ENCODE measurements at regions not wholly inside any gene's neighbourhood (a gene's known extent, or its start where the extent isn't known, plus 50 kb on each side); places are given as distances from the start of the nearest gene placed in this dataset.
"Not testable (repeated sequence)": the region's sequence is repeated elsewhere in the genome, so short reads cannot be mapped to it uniquely, and the experiment has no call there.

DNA sequence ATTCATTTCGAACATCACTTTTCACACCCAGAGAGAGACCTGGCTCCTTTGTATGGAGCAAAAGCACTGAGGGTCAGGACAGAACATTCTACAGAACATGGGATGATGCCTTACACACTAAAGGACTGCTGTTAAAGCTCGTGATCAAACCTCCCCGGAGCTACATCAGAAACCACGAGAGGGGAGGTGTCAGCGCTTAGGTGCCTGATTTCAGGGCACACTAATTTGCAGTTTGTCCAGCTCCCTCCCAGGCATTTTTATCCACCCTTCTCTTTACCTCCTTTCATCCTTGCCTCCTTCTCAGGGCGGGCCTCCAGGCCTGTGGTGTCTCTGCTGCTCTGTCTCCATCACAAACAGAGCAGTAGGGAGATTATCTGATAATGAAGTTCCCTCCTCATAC is 127.5 kb downstream of the VPREB1 start:
- Mint-ChIP-seq H3K27me3 (peaks cover 11 to 38% of the 10 kb centered on the region in 2 donors), H3K27ac (no peak overlapping the region), H3K36me3 (no peaks in the 10 kb centered on the region), H3K4me3 (no peak overlapping the region), H3K4me1 (no peaks in the 10 kb centered on the region), H3K9me3 (no peaks in the 10 kb centered on the region)
- ChIA-PET POLR2A (ENCODE audit: partially characterized antibody) (no interaction called here), CTCF (ENCODE audit: partially characterized antibody) (no interaction called here)
- H3K4me1 ChIP-seq (ENCODE audit: insufficient read depth, low read length), result no peaks in the 10 kb centered on the region
- no peak overlapping the region for H3K4me3 ChIP-seq (ENCODE audit: low read length in 2 of 2)
- no peak for DNase-seq
- H3K27me3 ChIP-seq (ENCODE audit: insufficient read depth, low read length), result no peaks in the 10 kb centered on the region
- H3K27ac ChIP-seq (ENCODE audit: low read depth, low read length), result no peak overlapping the region
- no peaks in the 10 kb centered on the region for H3K9me3 ChIP-seq (ENCODE audit: control insufficient read depth in 1 of 2, low read length in 2 of 2)
- no peaks in the 10 kb centered on the region for H3K36me3 ChIP-seq (ENCODE audit: insufficient read depth, low read length)
- intact Hi-C loops (cut with micrococcal nuclease), result no loop called here

DNA sequence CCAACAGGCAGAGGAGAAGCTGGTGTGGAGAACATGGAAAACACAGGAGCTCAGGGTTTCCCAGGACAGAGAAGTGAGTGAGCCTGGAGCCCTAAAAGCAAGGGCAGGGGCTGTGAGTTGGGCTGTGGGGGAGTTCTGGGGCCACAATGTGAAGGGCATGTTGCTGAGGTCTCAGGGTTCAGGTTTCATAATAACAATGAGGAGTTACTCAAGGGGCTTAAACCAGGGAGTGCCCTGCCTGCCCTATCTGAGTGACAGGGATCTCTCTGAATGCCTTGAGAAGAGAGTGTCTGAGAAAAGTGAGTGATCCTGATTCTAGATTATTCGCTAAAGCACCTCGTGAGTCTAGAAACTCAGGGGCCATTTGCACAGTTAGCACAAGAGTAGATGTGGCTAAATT is 129.6 kb downstream of the VPREB1 start:
- no peaks in the 10 kb centered on the region for H3K4me1 ChIP-seq (ENCODE audit: insufficient read depth, low read length)
- no peaks in the 10 kb centered on the region for H3K9me3 Mint-ChIP-seq
- no peaks in the 10 kb centered on the region for H3K9me3 ChIP-seq (ENCODE audit: control insufficient read depth in 1 of 2, low read length in 2 of 2)
- H3K27ac Mint-ChIP-seq, result no peak overlapping the region
- intact Hi-C loops (cut with micrococcal nuclease), result no loop called here
- no peaks in the 10 kb centered on the region for H3K36me3 Mint-ChIP-seq
- no peaks in the 10 kb centered on the region for H3K36me3 ChIP-seq (ENCODE audit: insufficient read depth, low read length)
- H3K4me3 ChIP-seq (ENCODE audit: low read length in 2 of 2), result no peak overlapping the region
- ChIA-PET CTCF (ENCODE audit: partially characterized antibody) (no interaction called here), POLR2A (ENCODE audit: partially characterized antibody) (no interaction called here)
- no peaks in the 10 kb centered on the region for H3K4me1 Mint-ChIP-seq
- no peaks in the 10 kb centered on the region for H3K27me3 ChIP-seq (ENCODE audit: insufficient read depth, low read length)
- no peak for DNase-seq
- H3K4me3 Mint-ChIP-seq, result no peak overlapping the region
- peaks cover 8 to 36% of the 10 kb centered on the region in 2 donors for H3K27me3 Mint-ChIP-seq
- no peak overlapping the region for H3K27ac ChIP-seq (ENCODE audit: low read depth, low read length)

DNA sequence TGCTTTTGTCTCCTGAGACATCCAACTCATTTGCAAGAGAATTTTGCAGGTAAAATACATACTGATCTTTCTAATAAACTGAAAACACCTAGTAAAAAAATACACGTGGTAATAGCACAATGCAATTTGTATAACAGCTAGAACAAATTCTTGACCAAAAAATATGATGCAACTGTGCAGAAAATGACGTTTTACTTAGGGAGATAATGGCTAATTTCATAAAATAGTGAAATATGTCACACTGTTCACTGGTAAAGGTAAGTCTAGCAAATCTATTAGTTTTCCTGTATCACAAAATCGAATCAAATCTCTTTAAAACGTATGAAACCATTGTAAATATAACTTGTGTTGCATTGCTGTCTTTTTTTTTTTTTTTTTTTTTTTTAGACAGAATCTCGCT is 130.0 kb downstream of the VPREB1 start:
- no peak overlapping the region for H3K4me3 ChIP-seq (ENCODE audit: low read length in 2 of 2)
- ChIA-PET CTCF (ENCODE audit: partially characterized antibody) (no interaction called here), POLR2A (ENCODE audit: partially characterized antibody) (interaction anchor here (0.6 kb wide), 1 partner anchor 167 kb away, joined by 3 read pairs; no protein-coding TSS in a partner anchor)
- peaks cover 8 to 36% of the 10 kb centered on the region in 2 donors for H3K27me3 Mint-ChIP-seq
- no peaks in the 10 kb centered on the region for H3K36me3 Mint-ChIP-seq
- H3K27ac ChIP-seq (ENCODE audit: low read depth, low read length), result no peak overlapping the region
- H3K4me1 Mint-ChIP-seq, result no peaks in the 10 kb centered on the region
- H3K9me3 Mint-ChIP-seq, result no peaks in the 10 kb centered on the region
- H3K36me3 ChIP-seq (ENCODE audit: insufficient read depth, low read length), result no peaks in the 10 kb centered on the region
- no peaks in the 10 kb centered on the region for H3K9me3 ChIP-seq (ENCODE audit: control insufficient read depth in 1 of 2, low read length in 2 of 2)
- H3K4me3 Mint-ChIP-seq, result no peak overlapping the region
- no peak for DNase-seq
- no peak overlapping the region for H3K27ac Mint-ChIP-seq
- intact Hi-C loops (cut with micrococcal nuclease), result no loop called here
- no peaks in the 10 kb centered on the region for H3K4me1 ChIP-seq (ENCODE audit: insufficient read depth, low read length)
- H3K27me3 ChIP-seq (ENCODE audit: insufficient read depth, low read length), result no peaks in the 10 kb centered on the region

DNA sequence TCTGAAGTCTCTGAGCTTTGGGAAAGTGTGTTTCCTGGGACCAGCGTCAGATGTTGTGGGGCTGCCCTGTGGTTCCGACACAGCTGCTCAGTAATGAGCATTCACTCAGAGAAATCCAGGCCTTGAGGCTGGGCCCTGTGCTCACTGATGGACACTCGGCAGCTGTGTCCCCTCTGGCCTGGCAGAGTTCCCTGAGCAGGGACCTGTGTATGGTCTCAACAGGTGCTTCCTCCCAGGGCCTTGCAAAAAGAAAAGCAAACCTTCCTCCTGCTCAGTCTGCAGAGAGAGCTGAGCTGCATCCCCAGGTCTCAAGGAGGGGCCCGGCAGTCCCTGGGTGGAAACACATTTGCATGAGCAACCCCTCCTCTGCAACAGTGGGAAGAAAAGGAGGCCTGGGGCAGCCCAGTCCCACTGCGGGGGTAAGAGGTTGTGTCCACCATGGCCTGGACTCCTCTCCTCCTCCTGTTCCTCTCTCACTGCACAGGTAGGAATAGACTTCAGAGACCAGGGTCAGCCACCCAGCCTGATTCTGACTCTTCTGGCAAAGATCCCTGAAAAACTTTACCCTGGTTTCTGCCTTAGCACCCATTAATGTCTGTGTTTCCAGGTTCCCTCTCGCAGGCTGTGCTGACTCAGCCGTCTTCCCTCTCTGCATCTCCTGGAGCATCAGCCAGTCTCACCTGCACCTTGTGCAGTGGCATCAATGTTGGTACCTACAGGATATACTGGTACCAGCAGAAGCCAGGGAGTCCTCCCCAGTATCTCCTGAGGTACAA is 131.2 kb downstream of the VPREB1 start:
- H3K4me1 ChIP-seq (ENCODE audit: insufficient read depth, low read length), result no peaks in the 10 kb centered on the region
- ChIA-PET CTCF (ENCODE audit: partially characterized antibody) (interaction anchor here (1.2 kb wide), 1 partner anchor 21 kb away, joined by 3 read pairs; no protein-coding TSS in a partner anchor), POLR2A (ENCODE audit: partially characterized antibody) (no interaction called here)
- no peak overlapping the region for H3K27ac ChIP-seq (ENCODE audit: low read depth, low read length)
- Mint-ChIP-seq H3K4me3 (no peak overlapping the region), H3K9me3 (no peaks in the 10 kb centered on the region), H3K27ac (no peak overlapping the region), H3K27me3 (peaks cover 10 to 39% of the 10 kb centered on the region in 2 donors), H3K4me1 (no peaks in the 10 kb centered on the region), H3K36me3 (no peaks in the 10 kb centered on the region)
- no peaks in the 10 kb centered on the region for H3K36me3 ChIP-seq (ENCODE audit: insufficient read depth, low read length)
- no peaks in the 10 kb centered on the region for H3K27me3 ChIP-seq (ENCODE audit: insufficient read depth, low read length)
- no peak for DNase-seq
- intact Hi-C loops (cut with micrococcal nuclease), result no loop called here
- no peak overlapping the region for H3K4me3 ChIP-seq (ENCODE audit: low read length in 2 of 2)
- H3K9me3 ChIP-seq (ENCODE audit: control insufficient read depth in 1 of 2, low read length in 2 of 2), result no peaks in the 10 kb centered on the region

DNA sequence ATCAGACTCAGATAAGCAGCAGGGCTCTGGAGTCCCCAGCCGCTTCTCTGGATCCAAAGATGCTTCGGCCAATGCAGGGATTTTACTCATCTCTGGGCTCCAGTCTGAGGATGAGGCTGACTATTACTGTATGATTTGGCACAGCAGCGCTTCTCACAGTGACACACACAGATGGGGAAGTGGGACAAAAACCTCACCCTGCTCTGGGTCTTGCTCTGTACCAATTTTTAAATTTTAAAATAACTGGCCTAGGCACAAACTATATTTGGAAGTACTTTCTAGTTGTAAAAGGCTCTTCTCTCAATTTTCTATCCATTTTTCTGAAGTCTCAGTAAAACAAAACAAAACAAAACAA is 131.7 kb downstream of the VPREB1 start:
- no peak for DNase-seq
- ChIA-PET POLR2A (ENCODE audit: partially characterized antibody) (no interaction called here), CTCF (ENCODE audit: partially characterized antibody) (interaction anchor here (1.2 kb wide), 1 partner anchor 22 kb away, joined by 3 read pairs; no protein-coding TSS in a partner anchor)
- H3K9me3 ChIP-seq (ENCODE audit: control insufficient read depth in 1 of 2, low read length in 2 of 2), result no peaks in the 10 kb centered on the region
- H3K4me1 ChIP-seq (ENCODE audit: insufficient read depth, low read length), result no peaks in the 10 kb centered on the region
- no peaks in the 10 kb centered on the region for H3K36me3 ChIP-seq (ENCODE audit: insufficient read depth, low read length)
- no peak overlapping the region for H3K27ac ChIP-seq (ENCODE audit: low read depth, low read length)
- H3K27ac Mint-ChIP-seq, result peak overlapping the region in 1 of 7 donors; percentile 10
- H3K27me3 Mint-ChIP-seq, result peaks cover 10 to 39% of the 10 kb centered on the region in 2 donors
- no peak overlapping the region for H3K4me3 Mint-ChIP-seq
- intact Hi-C loops (cut with micrococcal nuclease), result no loop called here
- H3K9me3 Mint-ChIP-seq, result no peaks in the 10 kb centered on the region
- H3K27me3 ChIP-seq (ENCODE audit: insufficient read depth, low read length), result no peaks in the 10 kb centered on the region
- no peaks in the 10 kb centered on the region for H3K4me1 Mint-ChIP-seq
- no peak overlapping the region for H3K4me3 ChIP-seq (ENCODE audit: low read length in 2 of 2)
- no peaks in the 10 kb centered on the region for H3K36me3 Mint-ChIP-seq

DNA sequence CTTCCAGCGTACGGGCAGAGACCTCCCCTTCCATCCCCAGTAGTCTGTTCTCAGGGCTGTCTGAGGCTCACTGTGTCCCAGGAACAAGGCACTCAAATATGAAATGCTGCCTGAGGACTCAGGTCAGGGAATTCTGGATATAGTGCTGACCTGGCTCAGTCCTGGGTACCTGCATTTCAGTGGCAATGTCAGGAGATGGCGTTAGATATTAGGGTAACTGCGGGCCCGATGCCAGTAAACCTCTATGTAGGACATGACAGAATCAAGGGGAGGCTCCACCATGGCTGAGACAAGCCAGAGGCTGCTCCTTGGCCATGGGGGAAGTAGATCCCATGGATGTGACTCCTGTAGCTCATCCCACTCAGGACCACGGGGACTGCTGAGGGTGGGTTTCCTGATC is 131.7 kb downstream of the ZNF280B start:
- H3K4me1 Mint-ChIP-seq; H3K9me3 ChIP-seq (ENCODE audit: control insufficient read depth in 1 of 2, low read length in 2 of 2); H3K27ac Mint-ChIP-seq; H3K27me3 ChIP-seq (ENCODE audit: insufficient read depth, low read length); intact Hi-C loops (cut with micrococcal nuclease); DNase-seq; H3K9me3 Mint-ChIP-seq; H3K4me1 ChIP-seq (ENCODE audit: insufficient read depth, low read length); CTCF ChIA-PET (ENCODE audit: partially characterized antibody); H3K4me3 ChIP-seq (ENCODE audit: low read length in 2 of 2); H3K27ac ChIP-seq (ENCODE audit: low read depth, low read length); H3K36me3 ChIP-seq (ENCODE audit: insufficient read depth, low read length); H3K4me3 Mint-ChIP-seq; POLR2A ChIA-PET (ENCODE audit: partially characterized antibody); H3K36me3 Mint-ChIP-seq: not testable (repeated sequence)
- peaks cover 14 to 35% of the 10 kb centered on the region in 2 donors for H3K27me3 Mint-ChIP-seq

DNA sequence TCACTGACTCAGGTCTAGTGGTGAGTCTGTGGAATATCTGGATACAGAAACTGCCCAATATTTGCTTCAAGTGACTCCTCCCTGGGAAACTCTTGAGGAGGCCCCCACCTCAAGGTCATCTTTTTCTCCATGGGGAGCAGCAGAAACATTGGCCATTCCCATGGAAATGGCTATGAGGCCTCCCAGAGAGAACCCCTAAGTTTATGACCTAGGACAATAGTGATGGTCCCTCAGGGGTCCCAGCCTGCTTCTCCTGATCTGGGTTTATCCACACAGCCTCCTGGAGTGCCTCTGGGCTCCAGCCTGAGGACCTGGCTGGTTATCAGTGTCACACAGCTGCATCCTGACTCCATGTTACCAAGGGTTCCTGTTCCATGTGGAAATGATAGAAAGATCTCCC is 131.2 kb downstream of the ZNF280B start:
- Histone ChIP-seq H3K27me3 (ENCODE audit: insufficient read depth, low read length) (no peaks in the 10 kb centered on the region), H3K9me3 (ENCODE audit: control insufficient read depth in 1 of 2, low read length in 2 of 2) (no peaks in the 10 kb centered on the region), H3K27ac (ENCODE audit: low read depth, low read length) (no peak overlapping the region), H3K4me3 (ENCODE audit: low read length in 2 of 2) (no peak overlapping the region), H3K36me3 (ENCODE audit: insufficient read depth, low read length) (no peaks in the 10 kb centered on the region), H3K4me1 (ENCODE audit: insufficient read depth, low read length) (no peaks in the 10 kb centered on the region)
- no peaks in the 10 kb centered on the region for H3K36me3 Mint-ChIP-seq
- H3K4me1 Mint-ChIP-seq, result no peaks in the 10 kb centered on the region
- no peak overlapping the region for H3K4me3 Mint-ChIP-seq
- intact Hi-C loops (cut with micrococcal nuclease), result no loop called here
- no peaks in the 10 kb centered on the region for H3K9me3 Mint-ChIP-seq
- CTCF ChIA-PET (ENCODE audit: partially characterized antibody), result no interaction called here
- DNase-seq, result no peak
- H3K27me3 Mint-ChIP-seq, result peaks cover 13 to 35% of the 10 kb centered on the region in 2 donors
- POLR2A ChIA-PET (ENCODE audit: partially characterized antibody), result no interaction called here
- H3K27ac Mint-ChIP-seq, result no peak overlapping the region

All from CD4-positive, alpha-beta memory T cell (primary cell).